OCI-LY1 (cell line): ENCODE measurements at regions not wholly inside any gene's neighbourhood (a gene's known extent, or its start where the extent isn't known, plus 50 kb on each side); places are given as distances from the start of the nearest gene placed in this dataset.

ENCODE experiments used
- H2AFZ ChIP-seq: fragments of 200-600 bp; sonication (generic), shearing (Covaris generic); 2 replicates; pipeline ENCODE4 v1.6.0; 2014; ENCODE audit warnings: antibody characterized with exemption, mild to moderate bottlenecking, low read length
- H3F3A ChIP-seq: fragments of 200-600 bp; sonication (generic), shearing (Covaris generic); 2 replicates; pipeline ENCODE4 v1.6.0; 2014; ENCODE audit warnings: mild to moderate bottlenecking, antibody characterized with exemption, low read length, moderate library complexity; ENCODE audit not compliant: insufficient read depth
- H3K27ac ChIP-seq: fragments of 200-600 bp; sonication (generic); 2 replicates; pipeline ENCODE4 v1.5.1; 2014; ENCODE audit warnings: low read length, mixed run types, mild to moderate bottlenecking, low read depth; ENCODE audit not compliant: poor library complexity, severe bottlenecking
- H3K27me3 ChIP-seq: fragments of 200-600 bp; sonication (generic); 2 replicates; pipeline ENCODE4 v1.6.0; 2014; ENCODE audit warnings: antibody characterized with exemption, mild to moderate bottlenecking, low read length, moderate library complexity; ENCODE audit not compliant: insufficient read depth
- H3K36me3 ChIP-seq: fragments of 200-600 bp; sonication (generic); 2 replicates; pipeline ENCODE4 v1.6.1; 2014; ENCODE audit warnings: mild to moderate bottlenecking, antibody characterized with exemption, low read length, moderate library complexity, mixed read lengths; ENCODE audit not compliant: insufficient read depth
- H3K4me1 ChIP-seq: fragments of 200-600 bp; sonication (generic); 2 replicates; pipeline ENCODE4 v1.5.1; 2014; ENCODE audit warnings: mild to moderate bottlenecking, low read length, moderate library complexity; ENCODE audit not compliant: insufficient read depth, severe bottlenecking
- H3K4me2 ChIP-seq: fragments of 200-600 bp; sonication (generic), shearing (Covaris generic); 2 replicates; pipeline ENCODE4 v1.6.1; 2014; ENCODE audit warnings: low read length
- H3K4me3 ChIP-seq: fragments of 200-600 bp; sonication (generic); 2 replicates; pipeline ENCODE4 v1.5.1; 2014; ENCODE audit warnings: low read length, low read depth, mild to moderate bottlenecking, mixed read lengths; ENCODE audit not compliant: poor library complexity, severe bottlenecking
- H3K79me2 ChIP-seq: fragments of 200-600 bp; shearing (Covaris generic); 2 replicates; pipeline ENCODE4 v1.6.1; 2016; ENCODE audit warnings: mixed run types, low read length, mixed read lengths; ENCODE audit not compliant: insufficient read depth
- H3K9ac ChIP-seq: fragments of 200-600 bp; sonication (generic), shearing (Covaris generic); 2 replicates; pipeline ENCODE4 v1.6.1; 2014; ENCODE audit warnings: mild to moderate bottlenecking, low read length, mixed read lengths
- H3K9me2 ChIP-seq: fragments of 200-600 bp; sonication (generic), shearing (Covaris generic); 2 replicates; pipeline ENCODE4 v1.6.1; 2014; ENCODE audit warnings: low read depth, mild to moderate bottlenecking, low read length, mixed read lengths
- H3K9me3 ChIP-seq: fragments of 200-600 bp; shearing (Covaris generic); 2 replicates; pipeline ENCODE4 v1.6.1; 2014; ENCODE audit warnings: low read length, mixed read lengths
- H4K20me1 ChIP-seq: fragments of 200-600 bp; sonication (generic), shearing (Covaris generic); 2 replicates; pipeline ENCODE4 v1.6.0; 2016; ENCODE audit warnings: mild to moderate bottlenecking, low read length; ENCODE audit not compliant: insufficient read depth
- CTCF ChIP-seq: fragments of 200-600 bp; sonication (generic), shearing (Covaris generic); IDR thresholded peaks from 2 replicates; pipeline ENCODE4 v1.5.1; 2017; ENCODE audit warnings: mild to moderate bottlenecking, antibody characterized with exemption, low read length, moderate library complexity, mixed read lengths
- EZH2 ChIP-seq: fragments of 200-600 bp; sonication (generic), shearing (Covaris generic); IDR thresholded peaks from 2 replicates; pipeline ENCODE4 v1.8.0; 2017; ENCODE audit warnings: borderline replicate concordance, mixed run types, mild to moderate bottlenecking, antibody characterized with exemption, low read length, moderate library complexity, mixed read lengths

- H3K9ac ChIP-seq = no peak overlapping the region
- no peaks in the 10 kb centered on the region for H3K9me3 ChIP-seq
Observed at GRCh38 chr21:35441868-35442582, 392.9 kb upstream of the RUNX1 start.

DNA sequence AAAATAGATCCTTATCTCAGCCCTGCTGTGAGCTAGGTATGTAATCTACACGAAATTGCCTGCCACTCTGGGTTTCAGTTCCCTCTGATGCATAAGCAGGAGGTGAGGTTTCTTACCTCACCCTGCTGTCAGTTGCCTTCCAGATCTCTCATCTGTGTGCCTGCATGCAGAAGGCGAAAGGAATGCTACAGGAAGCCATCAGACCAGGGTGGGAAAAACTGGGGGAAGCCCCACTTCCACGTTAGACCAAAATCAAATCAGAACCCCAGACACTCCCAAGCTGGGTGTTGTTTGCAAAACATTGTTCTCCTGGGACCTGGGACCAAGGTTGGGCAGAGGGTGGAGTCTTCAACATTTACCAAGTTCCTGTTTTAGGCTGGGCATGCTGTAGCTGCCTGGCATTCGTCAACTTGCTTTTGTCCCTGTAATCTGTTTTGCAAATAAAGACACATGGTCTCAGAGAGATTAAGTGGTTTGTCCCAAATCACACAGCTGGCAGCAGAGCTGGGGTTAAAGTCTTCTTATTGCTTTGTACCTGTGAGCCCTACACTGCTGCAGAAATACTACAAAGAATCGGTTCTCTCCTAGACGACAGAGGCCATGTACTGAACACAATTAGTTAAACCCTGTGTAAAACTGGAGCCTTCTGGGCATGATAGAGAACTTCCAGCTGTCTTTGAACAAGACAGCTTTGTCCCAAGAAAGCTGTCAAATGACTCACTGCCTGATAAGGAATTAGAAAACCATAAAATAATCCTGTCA lies 389.7 kb upstream of the RUNX1 start:
- Histone ChIP-seq H3K79me2 (no peaks in the 10 kb centered on the region), H3K9me2 (no peaks in the 10 kb centered on the region), H3F3A (no peaks in the 10 kb centered on the region), H3K27ac (no peak overlapping the region), H2AFZ (no peak overlapping the region), H3K27me3 (peaks cover 4% of the 10 kb centered on the region; the same call in 1 of the 2 replicates), H3K9ac (no peak overlapping the region), H3K36me3 (no peaks in the 10 kb centered on the region), H4K20me1 (no peaks in the 10 kb centered on the region), H3K9me3 (no peaks in the 10 kb centered on the region), H3K4me1 (no peaks in the 10 kb centered on the region), H3K4me3 (no peak overlapping the region), H3K4me2 (no peak overlapping the region)
- TF ChIP-seq CTCF = no peak
- no peak for TF ChIP-seq EZH2

More at GRCh38 chr21:35441868-35442582, 392.9 kb upstream of the RUNX1 start:
- Histone ChIP-seq H4K20me1 (no peaks in the 10 kb centered on the region), H3K79me2 (no peaks in the 10 kb centered on the region), H3K36me3 (no peaks in the 10 kb centered on the region), H3K9me2 (no peaks in the 10 kb centered on the region), H3K4me1 (no peaks in the 10 kb centered on the region), H3K4me3 (no peak overlapping the region), H2AFZ (no peak overlapping the region), H3F3A (no peaks in the 10 kb centered on the region), H3K27ac (no peak overlapping the region), H3K4me2 (no peak overlapping the region), H3K27me3 (no peaks in the 10 kb centered on the region; the same call in 1 of the 2 replicates)
- TF ChIP-seq EZH2 (no peak), CTCF (no peak)

DNA sequence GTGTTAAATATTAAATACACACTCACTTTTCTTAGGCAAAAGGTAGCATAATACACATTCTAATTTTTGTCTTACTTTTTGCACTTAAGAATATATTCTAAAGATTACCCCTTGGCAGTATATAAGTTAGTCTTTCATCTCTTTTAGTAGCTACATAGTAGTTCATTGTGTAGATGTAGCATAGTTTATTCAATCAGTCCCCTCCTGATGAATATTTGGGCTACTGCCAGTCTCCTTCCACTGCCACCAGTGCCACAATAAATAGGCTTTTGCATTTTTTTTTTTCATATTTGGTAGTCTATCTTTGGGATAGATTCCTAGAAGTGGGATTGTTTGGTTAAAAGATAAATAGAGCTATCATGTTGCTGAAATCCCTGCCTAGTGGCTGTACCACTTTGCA lies 388.8 kb upstream of the RUNX1 start:
- Histone ChIP-seq H3K79me2 (no peaks in the 10 kb centered on the region), H3K4me1 (no peaks in the 10 kb centered on the region), H3K9me2 (no peaks in the 10 kb centered on the region), H3K4me2 (no peak overlapping the region), H3K27ac (no peak overlapping the region), H2AFZ (no peak overlapping the region), H3K36me3 (no peaks in the 10 kb centered on the region), H3K9ac (no peak overlapping the region), H3K27me3 (peaks cover 4% of the 10 kb centered on the region; the same call in 1 of the 2 replicates), H4K20me1 (no peaks in the 10 kb centered on the region), H3F3A (no peaks in the 10 kb centered on the region), H3K9me3 (no peaks in the 10 kb centered on the region), H3K4me3 (no peak overlapping the region)
- TF ChIP-seq EZH2 (no peak), CTCF (no peak)
